ENCODE measurements at regions not wholly inside any gene's neighbourhood (a gene's known extent, or its start where the extent isn't known, plus 50 kb on each side); places are given as distances from the start of the nearest gene placed in this dataset.

- TF ChIP-seq, protein P1, sequence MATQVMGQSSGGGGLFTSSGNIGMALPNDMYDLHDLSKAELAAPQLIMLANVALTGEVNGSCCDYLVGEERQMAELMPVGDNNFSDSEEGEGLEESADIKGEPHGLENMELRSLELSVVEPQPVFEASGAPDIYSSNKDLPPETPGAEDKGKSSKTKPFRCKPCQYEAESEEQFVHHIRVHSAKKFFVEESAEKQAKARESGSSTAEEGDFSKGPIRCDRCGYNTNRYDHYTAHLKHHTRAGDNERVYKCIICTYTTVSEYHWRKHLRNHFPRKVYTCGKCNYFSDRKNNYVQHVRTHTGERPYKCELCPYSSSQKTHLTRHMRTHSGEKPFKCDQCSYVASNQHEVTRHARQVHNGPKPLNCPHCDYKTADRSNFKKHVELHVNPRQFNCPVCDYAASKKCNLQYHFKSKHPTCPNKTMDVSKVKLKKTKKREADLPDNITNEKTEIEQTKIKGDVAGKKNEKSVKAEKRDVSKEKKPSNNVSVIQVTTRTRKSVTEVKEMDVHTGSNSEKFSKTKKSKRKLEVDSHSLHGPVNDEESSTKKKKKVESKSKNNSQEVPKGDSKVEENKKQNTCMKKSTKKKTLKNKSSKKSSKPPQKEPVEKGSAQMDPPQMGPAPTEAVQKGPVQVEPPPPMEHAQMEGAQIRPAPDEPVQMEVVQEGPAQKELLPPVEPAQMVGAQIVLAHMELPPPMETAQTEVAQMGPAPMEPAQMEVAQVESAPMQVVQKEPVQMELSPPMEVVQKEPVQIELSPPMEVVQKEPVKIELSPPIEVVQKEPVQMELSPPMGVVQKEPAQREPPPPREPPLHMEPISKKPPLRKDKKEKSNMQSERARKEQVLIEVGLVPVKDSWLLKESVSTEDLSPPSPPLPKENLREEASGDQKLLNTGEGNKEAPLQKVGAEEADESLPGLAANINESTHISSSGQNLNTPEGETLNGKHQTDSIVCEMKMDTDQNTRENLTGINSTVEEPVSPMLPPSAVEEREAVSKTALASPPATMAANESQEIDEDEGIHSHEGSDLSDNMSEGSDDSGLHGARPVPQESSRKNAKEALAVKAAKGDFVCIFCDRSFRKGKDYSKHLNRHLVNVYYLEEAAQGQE (IDR thresholded peaks at IDR 0.05; ENCODE audit: insufficient read depth in 1 of 2, low read depth in 2 of 2, low read length in 2 of 2) = no peak
- TF ChIP-seq TAF1 (IDR thresholded peaks at IDR 0.05; ENCODE audit: borderline replicate concordance, insufficient read depth, low read length) (no peak), POLR2AphosphoS5 (IDR thresholded peaks at IDR 0.05; ENCODE audit: low read depth, low read length) (no peak)
Measured at GRCh38 chr5:136909906-136910305, 544.6 kb upstream of the TRPC7 start.
